ENCODE measurements at regions not wholly inside any gene's neighbourhood (a gene's known extent, or its start where the extent isn't known, plus 50 kb on each side); places are given as distances from the start of the nearest gene placed in this dataset.

DNA sequence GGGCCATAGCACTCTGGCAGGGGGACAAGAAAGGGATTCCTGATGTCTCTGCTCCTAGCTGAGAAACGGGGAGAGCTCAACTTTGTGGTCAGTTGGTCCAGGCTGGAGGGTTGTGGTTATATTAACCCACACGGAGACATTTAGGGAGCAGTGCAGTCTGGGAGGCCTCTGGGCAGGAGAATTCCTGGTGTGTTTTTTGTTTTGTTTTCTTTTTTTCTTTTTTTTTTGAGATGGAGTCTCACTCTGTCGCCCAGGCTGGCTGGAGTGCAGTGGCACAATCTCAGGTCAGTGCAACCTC lies 88.0 kb upstream of the SHISAL1 start:
- DNase-seq (ENCODE audit: low read depth, low spot score) (no peak), FAIRE-seq (no peak)
- Histone ChIP-seq H3K27ac (ENCODE audit: control insufficient read depth, insufficient read depth, low read length) (no peak overlapping the region), H3K4me3 (ENCODE audit: control insufficient read depth in 2 of 3, extremely low read depth in 1 of 3, insufficient read depth in 2 of 3, low read depth in 1 of 3, low read length in 3 of 3) (no peak overlapping the region), H3K79me2 (ENCODE audit: control insufficient read depth, insufficient read depth, low read length) (no peaks in the 10 kb centered on the region), H3K4me2 (ENCODE audit: control insufficient read depth, extremely low read depth, insufficient read depth, low read depth, low read length) (no peak overlapping the region), H4K20me1 (ENCODE audit: control insufficient read depth, extremely low read depth, insufficient read depth, low read length) (no peaks in the 10 kb centered on the region), H3K36me3 (ENCODE audit: control insufficient read depth in 2 of 2, extremely low read depth in 1 of 2, insufficient read depth in 2 of 2, low read length in 2 of 2) (no peaks in the 10 kb centered on the region), H3K9me1 (ENCODE audit: control insufficient read depth, extremely low read depth, insufficient read depth, low read length) (no peaks in the 10 kb centered on the region), H2AFZ (ENCODE audit: control insufficient read depth, low read length) (no peak overlapping the region), H3K9ac (ENCODE audit: control insufficient read depth, extremely low read depth, insufficient read depth, low read length) (no peak overlapping the region), H3K4me1 (ENCODE audit: control insufficient read depth, extremely low read depth, insufficient read depth, low read length) (peaks cover 3% of the 10 kb centered on the region), H3K27me3 (ENCODE audit: control insufficient read depth, extremely low read depth, insufficient read depth, low read length) (peaks cover 3% of the 10 kb centered on the region), H3K9me3 (ENCODE audit: control insufficient read depth, low read depth, low read length) (no peaks in the 10 kb centered on the region)
- dilution Hi-C loops (cut with MboI; ENCODE audit: extremely low pct_ligation_motif_present, low sequenced_read_pairs) = no loop called here
- no peak for TF ChIP-seq CTCF (optimal IDR thresholded peaks at IDR 0.05 in 1 of 3, IDR thresholded peaks at IDR 0.05 in 1 of 3, conservative IDR thresholded peaks at IDR 0.05 in 1 of 3; ENCODE audit: extremely low read depth in 1 of 3, insufficient read depth in 2 of 3, low read length in 3 of 3)
- TF ChIP-seq EZH2 (IDR thresholded peaks at IDR 0.05; ENCODE audit: low read length) = no peak

DNA sequence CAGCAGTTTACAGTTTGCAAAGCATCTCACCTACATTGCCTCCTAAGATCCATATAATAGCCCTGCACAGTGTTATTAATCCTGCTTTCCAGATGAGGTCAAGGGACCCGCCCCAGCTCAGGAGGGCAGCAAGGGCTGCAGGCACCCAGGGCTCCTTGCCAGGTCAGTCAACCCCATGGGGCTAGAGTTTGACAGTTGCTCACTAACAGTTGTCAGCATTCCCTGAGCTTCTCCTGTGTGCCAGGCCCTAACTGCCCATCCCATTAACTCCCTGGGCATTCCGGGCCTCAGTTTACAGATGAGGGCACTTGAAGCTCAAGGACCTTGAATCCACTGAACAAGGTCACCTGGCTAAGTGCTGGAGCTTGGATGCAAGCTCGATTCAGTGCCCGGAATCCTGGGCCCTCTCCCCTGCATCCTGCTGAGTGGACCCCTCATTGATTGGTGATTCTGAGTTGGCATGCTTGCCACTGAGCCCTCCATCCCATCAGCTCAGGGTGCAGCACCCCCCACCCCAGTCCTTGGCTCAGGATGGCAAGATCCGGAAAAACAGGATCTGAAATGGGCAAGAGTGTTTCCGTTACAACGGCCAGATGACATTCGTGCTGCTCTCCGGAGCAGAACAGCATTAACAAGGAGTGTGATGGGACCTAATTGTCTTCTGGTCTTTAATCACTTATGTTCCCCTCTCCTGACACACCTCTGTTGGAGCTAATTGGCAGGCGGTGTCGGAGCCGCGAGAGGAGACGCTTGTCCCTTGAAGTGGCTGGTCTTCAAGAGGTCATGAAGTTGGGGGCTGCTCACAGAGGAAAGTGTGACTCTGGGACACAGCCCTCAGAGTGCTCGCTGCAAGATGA lies 87.4 kb upstream of the SHISAL1 start:
- Histone ChIP-seq H3K27ac (ENCODE audit: control insufficient read depth, insufficient read depth, low read length) (no peak overlapping the region), H3K36me3 (ENCODE audit: control insufficient read depth in 2 of 2, extremely low read depth in 1 of 2, insufficient read depth in 2 of 2, low read length in 2 of 2) (no peaks in the 10 kb centered on the region), H3K9me1 (ENCODE audit: control insufficient read depth, extremely low read depth, insufficient read depth, low read length) (no peaks in the 10 kb centered on the region), H4K20me1 (ENCODE audit: control insufficient read depth, extremely low read depth, insufficient read depth, low read length) (no peaks in the 10 kb centered on the region), H3K79me2 (ENCODE audit: control insufficient read depth, insufficient read depth, low read length) (no peaks in the 10 kb centered on the region), H3K9ac (ENCODE audit: control insufficient read depth, extremely low read depth, insufficient read depth, low read length) (no peak overlapping the region), H3K27me3 (ENCODE audit: control insufficient read depth, extremely low read depth, insufficient read depth, low read length) (peaks cover 3% of the 10 kb centered on the region), H3K4me1 (ENCODE audit: control insufficient read depth, extremely low read depth, insufficient read depth, low read length) (peaks cover 9% of the 10 kb centered on the region), H3K4me2 (ENCODE audit: control insufficient read depth, extremely low read depth, insufficient read depth, low read depth, low read length) (no peak overlapping the region), H3K4me3 (ENCODE audit: control insufficient read depth in 2 of 3, extremely low read depth in 1 of 3, insufficient read depth in 2 of 3, low read depth in 1 of 3, low read length in 3 of 3) (no peak overlapping the region), H2AFZ (ENCODE audit: control insufficient read depth, low read length) (no peak overlapping the region), H3K9me3 (ENCODE audit: control insufficient read depth, low read depth, low read length) (no peaks in the 10 kb centered on the region)
- TF ChIP-seq CTCF (optimal IDR thresholded peaks at IDR 0.05 in 1 of 3, IDR thresholded peaks at IDR 0.05 in 1 of 3, conservative IDR thresholded peaks at IDR 0.05 in 1 of 3; ENCODE audit: extremely low read depth in 1 of 3, insufficient read depth in 2 of 3, low read length in 3 of 3) = no peak
- no peak for TF ChIP-seq EZH2 (IDR thresholded peaks at IDR 0.05; ENCODE audit: low read length)
- dilution Hi-C loops (cut with MboI; ENCODE audit: extremely low pct_ligation_motif_present, low sequenced_read_pairs) = no loop called here
- DNase-seq (ENCODE audit: low read depth, low spot score) (no peak), FAIRE-seq (no peak)
